ENCODE measurements at regions not wholly inside any gene's neighbourhood (a gene's known extent, or its start where the extent isn't known, plus 50 kb on each side); places are given as distances from the start of the nearest gene placed in this dataset.

GRCh38 chr10:57715233-57715632 lies 552.5 kb downstream of the IPMK start:
- WGBS, 2 donors: 59 to 64% methylated on average over 2 of the region's 2 CpGs
- Histone ChIP-seq H3K27me3 (no peaks in the 10 kb centered on the region), H3K4me1 (no peaks in the 10 kb centered on the region), H3K27ac (no peak overlapping the region), H3K9me3 (no peaks in the 10 kb centered on the region), H3K4me3 (no peak overlapping the region), H3K36me3 (no peaks in the 10 kb centered on the region)
- no peak for DNase-seq
- intact Hi-C loops (cut with DNase I): no loop called here
- TF ChIP-seq POLR2A (IDR thresholded peaks at IDR 0.05): no peak

- intact Hi-C loops (cut with DNase I): no loop called here
- TF ChIP-seq CTCF (IDR thresholded peaks at IDR 0.05) (no peak), POLR2A (IDR thresholded peaks at IDR 0.05) (no peak)
- Histone ChIP-seq H3K36me3 (no peaks in the 10 kb centered on the region), H3K27me3 (no peaks in the 10 kb centered on the region), H3K27ac (no peak overlapping the region), H3K9me3 (no peaks in the 10 kb centered on the region), H3K4me1 (no peaks in the 10 kb centered on the region), H3K4me3 (no peak overlapping the region)
- WGBS, 2 donors: 54 to 59% methylated on average over 2 of the region's 2 CpGs
- DNase-seq: no peak
Observed at GRCh38 chr10:57707300-57707658, 560.4 kb downstream of the IPMK start.

GRCh38 chr10:57706576-57707299 lies 561.0 kb downstream of the IPMK start:
- intact Hi-C loops (cut with DNase I): no loop called here

GRCh38 chr10:57706016-57706415 lies 561.7 kb downstream of the IPMK start:
- H3K27me3 ChIP-seq: no peaks in the 10 kb centered on the region
- no peak for DNase-seq
- WGBS, 2 donors: 30 to 33% methylated on average over 1 of the region's 1 CpG
- intact Hi-C loops (cut with DNase I): no loop called here
- H3K4me1 ChIP-seq: no peaks in the 10 kb centered on the region
- H3K4me3 ChIP-seq: no peak overlapping the region
- TF ChIP-seq POLR2A (IDR thresholded peaks at IDR 0.05) (no peak), CTCF (IDR thresholded peaks at IDR 0.05) (no peak)
- H3K36me3 ChIP-seq: no peaks in the 10 kb centered on the region
- H3K9me3 ChIP-seq: no peaks in the 10 kb centered on the region
- no peak overlapping the region for H3K27ac ChIP-seq

More at GRCh38 chr10:57706576-57707299, 561.0 kb downstream of the IPMK start:
- no peak for TF ChIP-seq CTCF (IDR thresholded peaks at IDR 0.05)
- no peak for TF ChIP-seq POLR2A (IDR thresholded peaks at IDR 0.05)
- Histone ChIP-seq H3K9me3 (no peaks in the 10 kb centered on the region), H3K27me3 (no peaks in the 10 kb centered on the region), H3K4me1 (no peaks in the 10 kb centered on the region), H3K27ac (no peak overlapping the region), H3K4me3 (no peak overlapping the region), H3K36me3 (no peaks in the 10 kb centered on the region)
- 48 to 57% methylated on average over 5 of the region's 5 CpGs for WGBS, 2 donors
- DNase-seq: no peak

GRCh38 chr10:57699944-57700343 lies 567.8 kb downstream of the IPMK start:
- no peak overlapping the region for H3K27ac ChIP-seq
- no peak overlapping the region for H3K4me3 ChIP-seq
- WGBS, 2 donors: 10 to 24% methylated on average over 1 of the region's 1 CpG
- DNase-seq: no peak
- intact Hi-C loops (cut with DNase I): no loop called here
- H3K36me3 ChIP-seq: no peaks in the 10 kb centered on the region
- H3K9me3 ChIP-seq: no peaks in the 10 kb centered on the region
- no peaks in the 10 kb centered on the region for H3K27me3 ChIP-seq
- no peaks in the 10 kb centered on the region for H3K4me1 ChIP-seq
- TF ChIP-seq CTCF (IDR thresholded peaks at IDR 0.05): no peak
- TF ChIP-seq POLR2A (IDR thresholded peaks at IDR 0.05): no peak

- H3K4me3 ChIP-seq: no peak overlapping the region
- intact Hi-C loops (cut with DNase I): no loop called here
- no peaks in the 10 kb centered on the region for H3K36me3 ChIP-seq
- H3K27me3 ChIP-seq: no peaks in the 10 kb centered on the region
- no peaks in the 10 kb centered on the region for H3K9me3 ChIP-seq
- no peaks in the 10 kb centered on the region for H3K4me1 ChIP-seq
- no peak for DNase-seq
- WGBS, 2 donors: 44 to 50% methylated on average over 1 of the region's 1 CpG
- no peak overlapping the region for H3K27ac ChIP-seq
- TF ChIP-seq CTCF (IDR thresholded peaks at IDR 0.05) (no peak), POLR2A (IDR thresholded peaks at IDR 0.05) (no peak)
Observed at GRCh38 chr10:57696641-57697040, 571.1 kb downstream of the IPMK start.

Measured in esophagus squamous epithelium (tissue), 5 donors.